ENCODE measurements at regions not wholly inside any gene's neighbourhood (a gene's known extent, or its start where the extent isn't known, plus 50 kb on each side); places are given as distances from the start of the nearest gene placed in this dataset.

DNA sequence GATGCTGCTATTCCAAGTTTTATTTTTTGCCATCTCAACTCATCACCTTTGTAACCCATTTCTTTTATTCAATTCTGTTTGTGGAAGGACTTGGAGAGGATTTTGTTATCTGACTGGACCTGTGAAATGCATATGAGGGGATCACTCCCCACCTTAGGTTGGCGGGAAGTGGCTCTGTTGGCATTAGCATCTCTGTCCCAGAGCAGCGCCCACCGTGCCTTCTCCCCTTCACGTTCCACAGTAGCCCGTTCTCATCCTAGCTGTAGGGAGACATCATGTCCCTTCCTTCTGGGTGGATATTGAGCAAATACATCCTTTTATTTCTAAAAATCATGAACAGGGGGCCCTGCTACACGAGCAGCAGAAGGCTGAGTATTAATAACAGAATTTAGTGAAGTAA lies 330.4 kb downstream of the RFC3 start:
- no peak overlapping the region for H3K9ac ChIP-seq (ENCODE audit: low read length)
- ChIA-PET CTCF (no interaction called here), POLR2A (no interaction called here)
- Mint-ChIP-seq H3K27ac (no peak overlapping the region), H3K9me3 (ENCODE audit: insufficient read depth) (no peaks in the 10 kb centered on the region), H3K4me1 (no peaks in the 10 kb centered on the region), H3K4me3 (no peak overlapping the region), H3K27me3 (peaks cover 3% of the 10 kb centered on the region)
- H3K4me1 ChIP-seq (ENCODE audit: control insufficient read depth in 2 of 2, insufficient read depth in 2 of 2, low read length in 2 of 2), result no peaks in the 10 kb centered on the region
- 95% methylated on average over 3 of the region's 6 CpGs for WGBS (ENCODE audit: insufficient coverage)
- no peaks in the 10 kb centered on the region for H3K36me3 ChIP-seq (replicated peaks in 1 of 2; ENCODE audit: control extremely low read depth in 1 of 2, control insufficient read depth in 1 of 2, extremely low read depth in 1 of 2, insufficient read depth in 2 of 2, low read length in 1 of 2)
- no peak overlapping the region for H2AFZ ChIP-seq (ENCODE audit: insufficient read depth, low read depth, low read length, poor library complexity, severe bottlenecking)
- no peaks in the 10 kb centered on the region for H4K20me1 ChIP-seq (ENCODE audit: control insufficient read depth, insufficient read depth, low read length, poor library complexity, severe bottlenecking)
- H3K27ac ChIP-seq (ENCODE audit: low read length in 2 of 2), result no peak overlapping the region
- H3K79me2 ChIP-seq (ENCODE audit: control insufficient read depth, insufficient read depth, low read length), result no peaks in the 10 kb centered on the region
- H3K27me3 ChIP-seq (replicated peaks in 1 of 4; ENCODE audit: control extremely low read depth in 1 of 4, control insufficient read depth in 3 of 4, insufficient read depth in 4 of 4, low read length in 3 of 4), result no peaks in the 10 kb centered on the region
- no peak for ATAC-seq (ENCODE audit: low read depth)
- H3K4me3 ChIP-seq (ENCODE audit: control extremely low read depth in 1 of 5, extremely low read depth in 1 of 5, insufficient read depth in 1 of 5, low read depth in 2 of 5, low read length in 4 of 5), result no peak overlapping the region
- H3K4me2 ChIP-seq (replicated peaks; ENCODE audit: low read depth, low read length, poor library complexity, severe bottlenecking), result no peak overlapping the region
- no peak for DNase-seq
- H3K9me3 ChIP-seq (ENCODE audit: control extremely low read depth in 1 of 3, control insufficient read depth in 2 of 3, insufficient read depth in 1 of 3, low read length in 2 of 3), result no peaks in the 10 kb centered on the region
- intact Hi-C loops (cut with micrococcal nuclease), result no loop called here
- TF ChIP-seq CTCF (IDR thresholded peaks at IDR 0.05), result no peak
- TF ChIP-seq EZH2 (IDR thresholded peaks at IDR 0.05; ENCODE audit: borderline replicate concordance, insufficient read depth, low read depth, low read length, poor library complexity, severe bottlenecking), result no peak

DNA sequence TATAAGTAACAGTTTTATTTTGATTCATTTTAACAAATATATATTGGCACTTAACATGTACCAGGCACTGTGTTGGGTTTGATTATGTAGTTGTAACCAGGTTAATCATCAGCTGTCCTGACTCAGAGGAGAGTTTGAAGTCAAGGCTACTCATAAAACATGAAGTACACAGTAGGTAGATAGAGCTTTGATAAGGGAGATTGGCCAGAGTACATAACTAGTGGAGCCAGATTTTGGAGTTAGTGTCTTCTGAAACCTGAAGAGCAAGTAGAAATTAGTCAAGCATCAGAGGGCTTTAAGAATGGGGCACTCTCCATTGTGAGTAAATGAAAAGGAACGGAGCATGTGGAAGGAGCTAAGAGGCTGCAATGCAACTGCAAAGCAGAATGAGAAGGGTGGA lies 333.9 kb downstream of the RFC3 start:
- Mint-ChIP-seq H3K4me3 (no peak overlapping the region), H3K9me3 (ENCODE audit: insufficient read depth) (no peaks in the 10 kb centered on the region), H3K27me3 (no peaks in the 10 kb centered on the region), H3K4me1 (peaks cover 2% of the 10 kb centered on the region), H3K27ac (no peak overlapping the region)
- Histone ChIP-seq H3K36me3 (replicated peaks in 1 of 2; ENCODE audit: control extremely low read depth in 1 of 2, control insufficient read depth in 1 of 2, extremely low read depth in 1 of 2, insufficient read depth in 2 of 2, low read length in 1 of 2) (no peaks in the 10 kb centered on the region), H3K9ac (ENCODE audit: low read length) (no peak overlapping the region), H3K9me3 (ENCODE audit: control extremely low read depth in 1 of 3, control insufficient read depth in 2 of 3, insufficient read depth in 1 of 3, low read length in 2 of 3) (no peaks in the 10 kb centered on the region), H3K27me3 (replicated peaks in 1 of 4; ENCODE audit: control extremely low read depth in 1 of 4, control insufficient read depth in 3 of 4, insufficient read depth in 4 of 4, low read length in 3 of 4) (no peaks in the 10 kb centered on the region), H3K27ac (ENCODE audit: low read length in 2 of 2) (no peak overlapping the region), H3K79me2 (ENCODE audit: control insufficient read depth, insufficient read depth, low read length) (no peaks in the 10 kb centered on the region), H3K4me2 (replicated peaks; ENCODE audit: low read depth, low read length, poor library complexity, severe bottlenecking) (no peak overlapping the region), H3K4me3 (ENCODE audit: control extremely low read depth in 1 of 5, extremely low read depth in 1 of 5, insufficient read depth in 1 of 5, low read depth in 2 of 5, low read length in 4 of 5) (no peak overlapping the region), H2AFZ (ENCODE audit: insufficient read depth, low read depth, low read length, poor library complexity, severe bottlenecking) (no peak overlapping the region), H3K4me1 (ENCODE audit: control insufficient read depth in 2 of 2, insufficient read depth in 2 of 2, low read length in 2 of 2) (peaks cover 0 to 2% of the 10 kb centered on the region in 2 donors), H4K20me1 (ENCODE audit: control insufficient read depth, insufficient read depth, low read length, poor library complexity, severe bottlenecking) (no peaks in the 10 kb centered on the region)
- no CpG with 5 or more reads among the region's 1 CpG for WGBS (ENCODE audit: insufficient coverage)
- POLR2A ChIA-PET, result no interaction called here
- CTCF ChIA-PET, result no interaction called here
- ATAC-seq (ENCODE audit: low read depth) (no peak), DNase-seq (no peak)
- intact Hi-C loops (cut with micrococcal nuclease), result no loop called here
- no peak for TF ChIP-seq EZH2 (IDR thresholded peaks at IDR 0.05; ENCODE audit: borderline replicate concordance, insufficient read depth, low read depth, low read length, poor library complexity, severe bottlenecking)
- TF ChIP-seq CTCF (IDR thresholded peaks at IDR 0.05), result no peak
